ENCODE measurements at regions not wholly inside any gene's neighbourhood (a gene's known extent, or its start where the extent isn't known, plus 50 kb on each side); places are given as distances from the start of the nearest gene placed in this dataset.

GRCh38 chr1:169052727-169053126, 53.8 kb upstream of the ATP1B1 start:
- DNase-seq (ENCODE audit: low read depth in 2 of 2): no peak

- DNase-seq (ENCODE audit: low read depth in 2 of 2): no peak
These were observed 53.3 kb upstream of the ATP1B1 start for GRCh38 chr1:169053196-169053595.
